HCT116 (cell line): ENCODE measurements at regions not wholly inside any gene's neighbourhood (a gene's known extent, or its start where the extent isn't known, plus 50 kb on each side); places are given as distances from the start of the nearest gene placed in this dataset.

Experiments used
- ATAC-seq: fragments of 200-7000 bp; cut with Tn5 transposase; 2 replicates; pipeline ENCODE4 v1.9.1; 2020; ENCODE audit warnings: mild to moderate bottlenecking, moderate library complexity
- BruUV-seq: library from RNA; stranded (reverse); fragments of 400-500 nt; replicated peaks from 2 replicates; lab custom pipeline; 2021; lab: Mats Ljungman, UMichigan
- CTCF ChIA-PET: fragments of 300-600 bp; sonication (Branson Sonifier 250); formaldehyde crosslinking; loops from one replicate; lab custom pipeline; 2021; ENCODE audit warnings: antibody characterized with exemption; lab: Charles Lee
- POLR2A ChIA-PET: fragments of 300-600, 350-600 bp; sonication (Branson Sonifier 250); formaldehyde crosslinking; loops from one replicate; lab custom pipeline; 2021; ENCODE audit warnings: antibody characterized with exemption; lab: Charles Lee
- RAD21 ChIA-PET, 2 experiments: fragments of 300-600 bp; sonication (Branson Sonifier 250); formaldehyde crosslinking; loops; one replicate each; lab custom pipeline; 2023; ENCODE audit warnings: low total read pairs in 2 of 2; ENCODE audit not compliant: uncharacterized antibody in 2 of 2, unreplicated experiment in 2 of 2, low non-redundant PET in 1 of 2; lab: Charles Lee
- DNase-seq: peaks from one replicate; pipeline ENCODE4 v3.0.0-alpha.2; 2010; ENCODE audit warnings: low read depth, low spot score
- H2AFZ ChIP-seq: fragments of 200-600 bp; shearing (Covaris generic), sonication (generic); 2 replicates; pipeline ENCODE4 v1.6.1; 2017; ENCODE audit warnings: low read depth, mixed run types, mixed read lengths, antibody characterized with exemption, low read length; ENCODE audit not compliant: poor library complexity, severe bottlenecking
- H3K27ac ChIP-seq: 2 replicates; pipeline ENCODE4 v1.5.1; 2012; ENCODE audit warnings: low read depth, low read length
- H3K27me3 ChIP-seq: fragments of 200-600 bp; sonication (generic); 2 replicates; pipeline ENCODE4 v1.6.1; 2016; ENCODE audit warnings: mixed run types, low read length, mixed read lengths; ENCODE audit not compliant: insufficient read depth
- H3K36me3 ChIP-seq, 2 experiments: fragments of 200-500 bp in 1 of 2; fragments of 200-600 bp in 1 of 2; sonication (Bioruptor generic) in 1 of 2; sonication (generic) in 1 of 2; 2 replicates each; pipeline versions ENCODE4 v1.5.1 to v1.6.1; 2014 to 2016; ENCODE audit warnings: low read length in 2 of 2, inconsistent platforms in 1 of 2, mixed read lengths in 1 of 2, mixed run types in 1 of 2; ENCODE audit not compliant: insufficient read depth in 2 of 2, control insufficient read depth in 1 of 2
- H3K4me1 ChIP-seq, 2 experiments: fragments of 200-600 bp in 1 of 2; sonication (generic) in 1 of 2; 2 replicates each; pipeline versions ENCODE4 v1.5.1 to v1.6.1; 2012 to 2017; ENCODE audit warnings: low read length in 2 of 2, inconsistent platforms in 1 of 2, mild to moderate bottlenecking in 1 of 2, mixed read lengths in 1 of 2, mixed run types in 1 of 2, moderate library complexity in 1 of 2; ENCODE audit not compliant: insufficient read depth in 2 of 2, control insufficient read depth in 1 of 2
- H3K4me2 ChIP-seq: fragments of 200-600 bp; sonication (generic); 2 replicates; pipeline ENCODE4 v1.6.1; 2017; ENCODE audit warnings: mixed run types, low read length, mixed read lengths
- H3K4me3 ChIP-seq, 2 experiments: fragments of 200-600 bp in 1 of 2; sonication (generic) in 1 of 2; replicated peaks in 1 of 2; 2 replicates each; pipeline ENCODE4 v1.5.1; 2011 to 2016; ENCODE audit warnings: low read length in 2 of 2, control low read depth in 1 of 2, low read depth in 1 of 2, mild to moderate bottlenecking in 1 of 2, mixed read lengths in 1 of 2, mixed run types in 1 of 2
- H3K79me2 ChIP-seq: fragments of 200-600 bp; sonication (generic); 2 replicates; pipeline ENCODE4 v1.6.1; 2017; ENCODE audit warnings: mild to moderate bottlenecking, mixed run types, low read length, moderate library complexity, mixed read lengths; ENCODE audit not compliant: insufficient read depth
- H3K9ac ChIP-seq: fragments of 200-600 bp; sonication (generic); 2 replicates; pipeline ENCODE4 v1.6.1; 2016; ENCODE audit warnings: low read length, mixed read lengths
- H3K9me2 ChIP-seq: fragments of 200-600 bp; sonication (generic), shearing (Covaris generic); 2 replicates; pipeline ENCODE4 v1.6.1; 2017; ENCODE audit warnings: mixed run types, mild to moderate bottlenecking, moderate library complexity; ENCODE audit not compliant: insufficient read depth
- H3K9me3 ChIP-seq, 2 experiments: fragments of 200-500 bp in 1 of 2; fragments of 200-600 bp in 1 of 2; sonication (Bioruptor generic) in 1 of 2; sonication (generic) in 1 of 2; 2 replicates each; pipeline ENCODE4 v1.6.1; 2014 to 2017; ENCODE audit warnings: low read length in 2 of 2, mixed read lengths in 2 of 2, inconsistent platforms in 1 of 2, low read depth in 1 of 2, mild to moderate bottlenecking in 1 of 2, mixed run types in 1 of 2, moderate library complexity in 1 of 2; ENCODE audit not compliant: control insufficient read depth in 1 of 2, insufficient read depth in 1 of 2
- H4K20me1 ChIP-seq: fragments of 200-600 bp; sonication (generic), shearing (Covaris generic); 2 replicates; pipeline ENCODE4 v1.6.1; 2017; ENCODE audit warnings: mixed run types, mild to moderate bottlenecking, moderate library complexity; ENCODE audit not compliant: insufficient read depth
- CEBPB ChIP-seq: IDR thresholded peaks from 2 replicates; pipeline ENCODE4 v1.6.1; 2012; ENCODE audit warnings: low read depth
- CTCF ChIP-seq, 3 experiments: fragments of 200-600 bp in 1 of 3; sonication (generic) in 1 of 3; IDR thresholded peaks in 2 of 3; conservative IDR thresholded peaks in 1 of 3; 2 replicates each; pipeline ENCODE4 v1.5.1; 2012 to 2017; ENCODE audit warnings: low read depth in 2 of 3, low read length in 2 of 3, antibody characterized with exemption in 1 of 3, borderline replicate concordance in 1 of 3, control low read depth in 1 of 3, mild to moderate bottlenecking in 1 of 3, mixed read lengths in 1 of 3, mixed run types in 1 of 3, moderate library complexity in 1 of 3; ENCODE audit not compliant: insufficient read depth in 1 of 3
- EZH2 ChIP-seq: fragments of 200-600 bp; sonication (generic); IDR thresholded peaks from 2 replicates; pipeline ENCODE4 v1.6.1; 2017; ENCODE audit warnings: antibody characterized with exemption, mixed run types
- POLR2AphosphoS5 ChIP-seq: IDR thresholded peaks from 2 replicates; pipeline ENCODE4 v1.6.1; 2011; ENCODE audit warnings: mild to moderate bottlenecking, low read depth, low read length, moderate library complexity
- SRF ChIP-seq: IDR thresholded peaks from 2 replicates; pipeline ENCODE4 v1.6.1; 2012; ENCODE audit warnings: low read depth
- TCF7L2 ChIP-seq: IDR thresholded peaks from 2 replicates; pipeline ENCODE4 v1.7.0; 2011; ENCODE audit warnings: borderline replicate concordance, inconsistent platforms; ENCODE audit not compliant: insufficient read depth, insufficient read length; ENCODE audit errors: extremely low read depth
- YY1 ChIP-seq: IDR thresholded peaks from 2 replicates; pipeline ENCODE4 v1.6.1; 2011; ENCODE audit warnings: low read length, low read depth, moderate library complexity, mild to moderate bottlenecking; ENCODE audit not compliant: insufficient replicate concordance; ENCODE audit errors: extremely low read depth
- ZBTB33 ChIP-seq: IDR thresholded peaks from 2 replicates; pipeline ENCODE4 v1.6.1; 2011; ENCODE audit warnings: mild to moderate bottlenecking, low read length, moderate library complexity; ENCODE audit not compliant: insufficient replicate concordance; ENCODE audit errors: extremely low read depth
- ZFX ChIP-seq: fragments of 450-650 bp; IDR thresholded peaks from 2 replicates; pipeline ENCODE4 v1.6.1; 2017
- intact Hi-C: fragments of 100-400 bp; cut with micrococcal nuclease; formaldehyde crosslinking; loops from 2 replicates; pipeline ENCODE4 v1.10.0; 2022

- H4K20me1 ChIP-seq = no peaks in the 10 kb centered on the region
- H3K27ac ChIP-seq = no peak overlapping the region
- TF ChIP-seq CEBPB (no peak), SRF (no peak), ZFX (no peak), CTCF (IDR thresholded peaks at IDR 0.05 in 2 of 3, conservative IDR thresholded peaks at IDR 0.05 in 1 of 3; ENCODE audit: borderline replicate concordance in 1 of 3, insufficient read depth in 1 of 3, low read depth in 2 of 3, low read length in 2 of 3) (no peak), ZBTB33 (no peak), EZH2 (no peak), YY1 (no peak), TCF7L2 (no peak), POLR2AphosphoS5 (no peak)
- TF ChIP-seq, all 23 proteins: peak for 0
- POLR2A ChIA-PET = no interaction called here
- Histone ChIP-seq H3K9ac (no peak overlapping the region), H2AFZ (no peak overlapping the region), H3K4me1 (no peaks in the 10 kb centered on the region), H3K36me3 (no peaks in the 10 kb centered on the region), H3K4me3 (no peak overlapping the region), H3K4me2 (no peak overlapping the region), H3K79me2 (no peaks in the 10 kb centered on the region), H3K9me2 (no peaks in the 10 kb centered on the region), H3K9me3 (no peaks in the 10 kb centered on the region), H3K27me3 (no peaks in the 10 kb centered on the region)
- CTCF ChIA-PET = no interaction called here
- intact Hi-C loops = no loop called here
- ATAC-seq (no peak), DNase-seq (no peak)
- RAD21 ChIA-PET = no interaction called here
- no TSS peak for BruUV-seq
Observed at GRCh38 chrX:125203737-125204578, 115.7 kb upstream of the TEX13C start.
